ENCODE measurements at regions not wholly inside any gene's neighbourhood (a gene's known extent, or its start where the extent isn't known, plus 50 kb on each side); places are given as distances from the start of the nearest gene placed in this dataset.

DNA sequence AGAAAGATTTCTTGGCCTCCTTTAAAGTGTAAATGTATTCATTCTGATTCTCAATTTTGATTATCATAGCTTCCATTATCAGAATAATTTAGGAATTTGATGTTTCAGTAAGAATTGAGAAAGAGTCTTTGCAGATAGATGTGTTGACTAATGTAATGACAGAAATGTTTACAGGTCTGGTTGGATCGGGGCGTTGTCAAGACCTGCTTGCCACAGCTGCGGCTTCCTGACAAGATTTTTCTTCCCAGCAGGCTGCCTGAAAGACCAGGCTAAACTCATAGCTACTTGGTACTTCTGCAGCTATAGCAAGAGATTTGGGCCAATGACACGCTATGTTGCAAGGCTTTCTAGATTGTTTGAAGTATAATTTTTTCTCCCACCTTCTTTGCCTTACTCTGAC, 91.5 kb upstream of the ANKRD50 start:
- Histone ChIP-seq H3K79me1 (ENCODE audit: low read depth in 1 of 2, low read length in 2 of 2) (no peaks in the 10 kb centered on the region), H3K14ac (replicated peaks; ENCODE audit: low read depth, low read length) (no peak overlapping the region), H3K4me1 (ENCODE audit: control insufficient read depth, insufficient read depth, low read length) (no peaks in the 10 kb centered on the region), H3K27ac (ENCODE audit: insufficient read depth, low read length) (no peak overlapping the region), H4K91ac (ENCODE audit: insufficient read depth, low read depth, low read length) (no peak overlapping the region), H3K4me2 (ENCODE audit: low read depth, low read length) (no peak overlapping the region), H3K4ac (ENCODE audit: low read depth, low read length) (no peak overlapping the region), H2AK5ac (ENCODE audit: low read depth, low read length) (no peak overlapping the region), H3K9me1 (ENCODE audit: insufficient read depth, low read length) (no peaks in the 10 kb centered on the region), H4K5ac (ENCODE audit: low read depth, low read length) (no peak overlapping the region), H3K9ac (ENCODE audit: low read depth, low read length) (no peak overlapping the region), H3K36me3 (ENCODE audit: control insufficient read depth, insufficient read depth, low read length) (no peaks in the 10 kb centered on the region), H2BK5ac (ENCODE audit: low read depth, low read length, poor library complexity, severe bottlenecking) (no peak overlapping the region), H3K9me3 (ENCODE audit: control insufficient read depth, insufficient read depth, low read length) (no peaks in the 10 kb centered on the region), H3K27me3 (ENCODE audit: control insufficient read depth, insufficient read depth, low read length) (no peaks in the 10 kb centered on the region), H3K23ac (ENCODE audit: low read depth, low read length) (no peak overlapping the region), H3K56ac (ENCODE audit: extremely low read depth, insufficient read depth, low read length) (no peak overlapping the region), H2BK15ac (ENCODE audit: low read depth, low read length) (no peak overlapping the region), H2AFZ (replicated peaks; ENCODE audit: low read length, poor library complexity) (no peak overlapping the region), H2BK120ac (ENCODE audit: low read depth, low read length) (no peak overlapping the region), H4K8ac (ENCODE audit: low read depth in 2 of 2, low read length in 2 of 2) (no peak overlapping the region), H2BK20ac (ENCODE audit: low read depth, low read length) (no peak overlapping the region), H2AK9ac (replicated peaks; ENCODE audit: low read depth, low read length, poor library complexity) (no peak overlapping the region), H3K4me3 (ENCODE audit: insufficient read depth, low read depth, low read length) (no peak overlapping the region), H4K20me1 (ENCODE audit: insufficient read depth, low read length) (no peaks in the 10 kb centered on the region), H3K18ac (ENCODE audit: low read depth, low read length) (no peak overlapping the region)
- POLR2A ChIA-PET (ENCODE audit: unreplicated experiment): no interaction called here
- CTCF ChIA-PET: no interaction called here
- TF ChIP-seq MXI1 (IDR thresholded peaks at IDR 0.05; ENCODE audit: borderline replicate concordance, low read depth, low read length): no peak
- no peak for TF ChIP-seq RAD21 (IDR thresholded peaks at IDR 0.05; ENCODE audit: low read length)
- no peak for TF ChIP-seq SMC3 (IDR thresholded peaks at IDR 0.05; ENCODE audit: low read depth, low read length)
- TF ChIP-seq BHLHE40 (IDR thresholded peaks at IDR 0.05; ENCODE audit: low read depth, low read length): no peak
- TF ChIP-seq RFX5 (IDR thresholded peaks at IDR 0.05; ENCODE audit: low read depth, low read length): no peak
- no peak for TF ChIP-seq NFE2L2 (IDR thresholded peaks at IDR 0.05; ENCODE audit: low read depth, low read length)
- TF ChIP-seq FOS (IDR thresholded peaks at IDR 0.05; ENCODE audit: low read depth, low read length): no peak
- no peak for TF ChIP-seq CEBPB (IDR thresholded peaks at IDR 0.05; ENCODE audit: low read depth, low read length)
- TF ChIP-seq CHD1 (IDR thresholded peaks at IDR 0.05; ENCODE audit: low read depth, low read length): no peak
- TF ChIP-seq POLR2A (IDR thresholded peaks at IDR 0.05; ENCODE audit: low read depth, low read length): no peak
- no peak for TF ChIP-seq MAZ (IDR thresholded peaks at IDR 0.05; ENCODE audit: borderline replicate concordance, low read depth, low read length)
- TF ChIP-seq MAFK (IDR thresholded peaks at IDR 0.05; ENCODE audit: low read depth, low read length): no peak
- TF ChIP-seq, protein P1, sequence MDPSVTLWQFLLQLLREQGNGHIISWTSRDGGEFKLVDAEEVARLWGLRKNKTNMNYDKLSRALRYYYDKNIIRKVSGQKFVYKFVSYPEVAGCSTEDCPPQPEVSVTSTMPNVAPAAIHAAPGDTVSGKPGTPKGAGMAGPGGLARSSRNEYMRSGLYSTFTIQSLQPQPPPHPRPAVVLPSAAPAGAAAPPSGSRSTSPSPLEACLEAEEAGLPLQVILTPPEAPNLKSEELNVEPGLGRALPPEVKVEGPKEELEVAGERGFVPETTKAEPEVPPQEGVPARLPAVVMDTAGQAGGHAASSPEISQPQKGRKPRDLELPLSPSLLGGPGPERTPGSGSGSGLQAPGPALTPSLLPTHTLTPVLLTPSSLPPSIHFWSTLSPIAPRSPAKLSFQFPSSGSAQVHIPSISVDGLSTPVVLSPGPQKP (IDR thresholded peaks at IDR 0.05; ENCODE audit: borderline replicate concordance, low read depth, low read length): no peak
- TF ChIP-seq, protein P2, sequence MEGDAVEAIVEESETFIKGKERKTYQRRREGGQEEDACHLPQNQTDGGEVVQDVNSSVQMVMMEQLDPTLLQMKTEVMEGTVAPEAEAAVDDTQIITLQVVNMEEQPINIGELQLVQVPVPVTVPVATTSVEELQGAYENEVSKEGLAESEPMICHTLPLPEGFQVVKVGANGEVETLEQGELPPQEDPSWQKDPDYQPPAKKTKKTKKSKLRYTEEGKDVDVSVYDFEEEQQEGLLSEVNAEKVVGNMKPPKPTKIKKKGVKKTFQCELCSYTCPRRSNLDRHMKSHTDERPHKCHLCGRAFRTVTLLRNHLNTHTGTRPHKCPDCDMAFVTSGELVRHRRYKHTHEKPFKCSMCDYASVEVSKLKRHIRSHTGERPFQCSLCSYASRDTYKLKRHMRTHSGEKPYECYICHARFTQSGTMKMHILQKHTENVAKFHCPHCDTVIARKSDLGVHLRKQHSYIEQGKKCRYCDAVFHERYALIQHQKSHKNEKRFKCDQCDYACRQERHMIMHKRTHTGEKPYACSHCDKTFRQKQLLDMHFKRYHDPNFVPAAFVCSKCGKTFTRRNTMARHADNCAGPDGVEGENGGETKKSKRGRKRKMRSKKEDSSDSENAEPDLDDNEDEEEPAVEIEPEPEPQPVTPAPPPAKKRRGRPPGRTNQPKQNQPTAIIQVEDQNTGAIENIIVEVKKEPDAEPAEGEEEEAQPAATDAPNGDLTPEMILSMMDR (conservative IDR thresholded peaks at IDR 0.05; ENCODE audit: low read depth, low read length): no peak
- no peak for TF ChIP-seq RCOR1 (IDR thresholded peaks at IDR 0.05; ENCODE audit: insufficient replicate concordance, low read length)
- TF ChIP-seq, protein P3, sequence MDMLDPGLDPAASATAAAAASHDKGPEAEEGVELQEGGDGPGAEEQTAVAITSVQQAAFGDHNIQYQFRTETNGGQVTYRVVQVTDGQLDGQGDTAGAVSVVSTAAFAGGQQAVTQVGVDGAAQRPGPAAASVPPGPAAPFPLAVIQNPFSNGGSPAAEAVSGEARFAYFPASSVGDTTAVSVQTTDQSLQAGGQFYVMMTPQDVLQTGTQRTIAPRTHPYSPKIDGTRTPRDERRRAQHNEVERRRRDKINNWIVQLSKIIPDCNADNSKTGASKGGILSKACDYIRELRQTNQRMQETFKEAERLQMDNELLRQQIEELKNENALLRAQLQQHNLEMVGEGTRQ (IDR thresholded peaks at IDR 0.05; ENCODE audit: low read depth, low read length): no peak
- no peak for DNase-seq
- WGBS, 2 experiments (ENCODE audit: extremely low coverage in 2 of 2, insufficient read length in 1 of 2): no CpG with 5 or more reads among the region's 4 CpGs
- dilution Hi-C loops (cut with HindIII; ENCODE audit: low sequenced_read_pairs, unreplicated experiment): no loop called here
- BruUV-seq (replicated peaks): no TSS peak
- in situ Hi-C loops (cut with MboI; ENCODE audit: low sequenced_read_pairs): no loop called here
- ATAC-seq (ENCODE audit: low read depth): no peak
- intact Hi-C loops (cut with micrococcal nuclease): no loop called here

Data from IMR-90 (cell line).